Central memory CD8-positive, alpha-beta T cell (primary cell): ENCODE measurements at regions not wholly inside any gene's neighbourhood (a gene's known extent, or its start where the extent isn't known, plus 50 kb on each side); places are given as distances from the start of the nearest gene placed in this dataset.

Source experiments
- ATAC-seq: fragments of 150-1000 bp; cut with Tn5 transposase; replicated peaks from 2 replicates; pipeline ENCODE4 v1.10.0; 2022; ENCODE audit warnings: mild to moderate bottlenecking, moderate FRiP score, moderate number of reproducible peaks; ENCODE audit not compliant: poor library complexity, severe bottlenecking; ENCODE audit errors: extremely low read depth
- DNase-seq, 2 donors: peaks; one replicate each; pipeline ENCODE4 v3.0.0; 2021; ENCODE audit warnings: low spot score in 2 of 2
- H3K27ac Mint-ChIP-seq: one replicate; pipeline ENCODE4 v1.8.0; 2022; ENCODE audit warnings: low read depth, mild to moderate bottlenecking, moderate library complexity, mixed read lengths
- H3K27me3 Mint-ChIP-seq: one replicate; pipeline ENCODE4 v1.8.0; 2022; ENCODE audit warnings: mixed read lengths
- H3K36me3 Mint-ChIP-seq: one replicate; pipeline ENCODE4 v1.8.0; 2022; ENCODE audit warnings: mild to moderate bottlenecking, moderate library complexity, mixed read lengths; ENCODE audit not compliant: insufficient read depth
- H3K4me1 Mint-ChIP-seq: one replicate; pipeline ENCODE4 v1.8.0; 2022; ENCODE audit warnings: mixed read lengths
- H3K4me3 Mint-ChIP-seq: one replicate; pipeline ENCODE4 v1.8.0; 2022; ENCODE audit warnings: mild to moderate bottlenecking, moderate library complexity, mixed read lengths
- H3K9me3 Mint-ChIP-seq: one replicate; pipeline ENCODE4 v1.8.0; 2022; ENCODE audit warnings: mixed read lengths

DNA sequence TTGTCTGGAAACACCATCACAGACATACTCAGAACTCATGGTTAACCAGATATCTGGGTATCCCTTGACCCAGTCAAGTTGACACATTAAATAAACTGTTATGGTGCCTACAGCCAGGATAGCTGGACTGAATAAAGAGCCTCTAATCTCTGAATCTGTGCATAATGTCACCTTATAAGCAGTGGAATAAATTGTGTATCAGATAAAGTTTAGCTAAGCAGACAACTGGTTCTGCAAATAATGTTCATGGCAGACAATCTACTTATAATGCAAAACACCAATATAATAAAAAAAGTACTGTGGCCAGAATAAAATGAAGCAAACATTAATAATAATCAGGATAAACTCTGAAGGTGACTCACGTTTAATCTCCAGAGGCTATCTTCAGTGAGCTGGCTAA, 628.5 kb upstream of the FAT3 start:
- H3K4me3 Mint-ChIP-seq: no peak overlapping the region
- no peak for DNase-seq
- no peaks in the 10 kb centered on the region for H3K4me1 Mint-ChIP-seq
- no peaks in the 10 kb centered on the region for H3K36me3 Mint-ChIP-seq
- H3K27ac Mint-ChIP-seq: no peak overlapping the region
- H3K9me3 Mint-ChIP-seq: peaks cover 28% of the 10 kb centered on the region
- no peak for ATAC-seq
- no peaks in the 10 kb centered on the region for H3K27me3 Mint-ChIP-seq

DNA sequence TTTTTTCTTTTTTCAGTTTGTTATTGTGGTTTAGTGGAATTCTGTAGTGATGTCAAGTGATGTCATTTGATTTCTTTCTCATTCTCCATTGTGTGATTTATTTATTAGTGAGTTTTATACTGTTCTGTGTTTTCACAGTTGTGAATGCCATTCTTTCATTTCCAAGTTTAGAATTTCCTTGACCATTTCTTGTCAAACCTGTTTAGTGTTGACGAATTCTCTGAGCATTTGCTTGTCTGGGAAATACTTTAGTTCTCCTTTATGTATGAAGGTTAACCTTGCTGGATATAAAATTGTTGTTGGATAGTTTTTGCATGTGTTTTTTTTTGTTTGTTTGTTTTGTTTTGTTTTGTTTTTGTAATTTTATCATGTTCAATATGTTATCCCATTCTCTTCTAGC, 633.6 kb upstream of the FAT3 start:
- Mint-ChIP-seq H3K4me1 (no peaks in the 10 kb centered on the region), H3K9me3 (peaks cover 30% of the 10 kb centered on the region), H3K4me3 (no peak overlapping the region), H3K27ac (no peak overlapping the region), H3K36me3 (no peaks in the 10 kb centered on the region), H3K27me3 (no peaks in the 10 kb centered on the region)
- ATAC-seq (no peak), DNase-seq (no peak)

DNA sequence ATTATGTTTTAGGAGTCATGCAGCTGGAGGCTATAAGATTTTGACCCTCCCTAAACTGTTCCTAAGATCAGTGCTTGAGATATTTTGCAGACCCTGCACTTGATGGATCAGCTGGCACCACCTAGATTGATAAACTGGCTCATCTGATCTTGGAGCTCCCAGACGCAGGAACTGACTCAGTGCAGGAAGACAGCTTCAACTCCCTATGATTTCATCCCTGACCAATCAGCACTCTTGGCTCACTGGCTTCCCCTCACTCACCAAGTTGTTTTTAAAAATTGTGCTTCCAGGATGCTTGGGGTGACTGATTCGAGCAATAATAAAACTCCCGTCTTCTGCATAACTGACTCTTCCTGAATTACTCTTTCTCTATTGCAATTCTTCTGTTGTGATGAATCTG, 637.5 kb upstream of the FAT3 start:
- Mint-ChIP-seq H3K4me1 (no peaks in the 10 kb centered on the region), H3K4me3 (no peak overlapping the region), H3K27ac (no peak overlapping the region), H3K27me3 (no peaks in the 10 kb centered on the region), H3K9me3 (peaks cover 18% of the 10 kb centered on the region), H3K36me3 (no peaks in the 10 kb centered on the region)
- ATAC-seq: no peak
- DNase-seq: no peak

DNA sequence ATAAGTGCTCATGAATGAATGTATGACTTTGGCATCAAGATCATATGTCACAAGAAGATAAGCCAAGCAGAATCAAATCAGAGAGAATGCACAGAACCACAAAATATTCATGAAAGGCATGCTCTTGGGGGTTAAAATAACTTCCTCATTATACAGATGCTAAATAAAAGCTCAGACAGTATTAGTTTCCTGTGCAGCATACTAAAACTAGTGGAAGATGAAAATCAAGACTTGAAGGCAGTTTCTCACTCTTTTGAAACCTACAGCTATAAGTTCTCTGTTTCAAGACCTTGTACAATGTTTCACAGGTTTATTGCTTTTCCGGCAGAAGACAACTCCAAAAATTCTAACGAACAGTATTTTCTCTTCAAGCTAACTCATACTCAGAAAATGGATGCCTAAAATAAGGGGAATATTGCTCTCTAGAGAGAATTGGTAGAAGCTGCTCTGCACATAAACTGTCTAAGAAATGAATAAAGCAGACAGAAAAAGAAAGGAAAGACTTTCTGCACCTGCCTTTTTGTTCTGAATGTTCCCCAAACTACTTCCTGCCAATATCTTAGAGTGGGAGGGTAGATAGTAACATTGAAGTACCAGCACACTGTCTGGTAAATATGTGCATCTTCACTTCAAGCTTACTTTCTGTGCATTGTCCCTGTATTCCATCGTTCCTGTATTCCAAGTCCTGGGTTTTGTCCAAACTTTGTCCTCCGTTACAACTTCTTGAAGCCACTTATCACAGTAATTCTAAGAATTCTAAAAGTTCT, 639.4 kb upstream of the FAT3 start:
- H3K9me3 Mint-ChIP-seq: peaks cover 24% of the 10 kb centered on the region
- H3K36me3 Mint-ChIP-seq: no peaks in the 10 kb centered on the region
- no peak overlapping the region for H3K4me3 Mint-ChIP-seq
- no peaks in the 10 kb centered on the region for H3K27me3 Mint-ChIP-seq
- H3K27ac Mint-ChIP-seq: no peak overlapping the region
- DNase-seq (no peak), ATAC-seq (no peak)
- H3K4me1 Mint-ChIP-seq: no peaks in the 10 kb centered on the region

DNA sequence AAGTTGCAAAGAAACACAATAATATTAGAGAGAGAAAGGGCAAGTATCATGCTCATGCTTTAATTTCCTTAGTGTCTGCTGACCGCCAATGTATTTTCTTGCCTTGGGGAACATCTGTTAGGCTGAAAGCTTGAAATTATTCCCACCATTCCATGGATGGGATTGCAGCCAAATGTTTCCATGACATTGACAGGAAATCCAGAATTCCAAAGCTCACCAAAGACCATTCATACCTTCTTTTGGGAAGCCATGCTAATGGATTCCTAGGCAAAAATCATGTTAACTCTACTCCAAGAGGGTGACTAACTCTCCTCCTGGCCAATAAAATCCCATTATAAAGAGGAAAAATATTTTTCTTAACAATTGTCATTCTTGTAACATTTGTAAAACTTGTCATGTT, 661.4 kb upstream of the FAT3 start:
- Mint-ChIP-seq H3K36me3 (no peaks in the 10 kb centered on the region), H3K27me3 (no peaks in the 10 kb centered on the region), H3K4me1 (no peaks in the 10 kb centered on the region), H3K9me3 (peaks cover 20% of the 10 kb centered on the region), H3K27ac (no peak overlapping the region), H3K4me3 (no peak overlapping the region)
- ATAC-seq (no peak), DNase-seq (no peak)

DNA sequence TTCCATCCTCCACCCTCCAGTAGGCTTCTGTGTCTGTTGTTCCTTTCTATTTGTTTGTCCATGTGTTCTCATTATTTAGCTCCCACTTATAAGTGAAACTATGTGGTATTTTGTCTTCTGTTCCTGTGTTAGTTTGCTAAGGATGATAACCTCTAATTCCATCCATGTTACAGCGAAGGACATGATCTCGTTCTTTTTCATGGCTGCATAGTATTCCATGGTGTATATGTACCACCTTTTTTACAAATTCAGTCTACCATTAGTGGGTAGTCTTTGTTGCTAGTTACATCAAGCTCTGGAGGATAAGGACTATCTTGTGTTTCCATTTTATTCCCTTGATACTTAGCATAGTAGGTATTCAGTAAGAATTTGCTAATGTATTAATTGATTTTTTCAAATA, 664.2 kb upstream of the FAT3 start:
- H3K4me1 Mint-ChIP-seq: no peaks in the 10 kb centered on the region
- peaks cover 22% of the 10 kb centered on the region for H3K9me3 Mint-ChIP-seq
- no peaks in the 10 kb centered on the region for H3K27me3 Mint-ChIP-seq
- H3K27ac Mint-ChIP-seq: no peak overlapping the region
- no peak for ATAC-seq
- H3K4me3 Mint-ChIP-seq: no peak overlapping the region
- no peak for DNase-seq
- no peaks in the 10 kb centered on the region for H3K36me3 Mint-ChIP-seq

DNA sequence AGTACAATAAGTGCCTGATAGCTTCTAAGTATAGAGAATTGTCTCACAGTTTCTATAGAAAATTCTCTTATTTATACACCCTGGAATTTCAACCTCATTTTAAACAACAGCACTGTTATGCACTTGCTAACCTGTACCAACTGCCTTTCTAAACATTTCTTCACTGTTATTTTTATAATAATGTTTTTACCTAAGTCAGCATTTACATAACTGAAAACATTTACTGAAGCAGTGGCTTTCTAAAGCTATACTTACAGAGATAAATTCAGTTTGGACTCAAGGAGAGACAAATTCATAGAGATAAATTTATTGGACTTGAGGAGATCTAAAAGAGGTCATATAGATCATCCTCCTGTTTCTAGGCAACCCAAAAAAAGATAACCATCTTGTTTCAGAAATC, 686.6 kb upstream of the FAT3 start:
- Mint-ChIP-seq H3K27ac (no peak overlapping the region), H3K27me3 (no peaks in the 10 kb centered on the region), H3K4me3 (no peak overlapping the region), H3K36me3 (no peaks in the 10 kb centered on the region), H3K4me1 (no peaks in the 10 kb centered on the region), H3K9me3 (peaks cover 38% of the 10 kb centered on the region)
- ATAC-seq (no peak), DNase-seq (no peak)

DNA sequence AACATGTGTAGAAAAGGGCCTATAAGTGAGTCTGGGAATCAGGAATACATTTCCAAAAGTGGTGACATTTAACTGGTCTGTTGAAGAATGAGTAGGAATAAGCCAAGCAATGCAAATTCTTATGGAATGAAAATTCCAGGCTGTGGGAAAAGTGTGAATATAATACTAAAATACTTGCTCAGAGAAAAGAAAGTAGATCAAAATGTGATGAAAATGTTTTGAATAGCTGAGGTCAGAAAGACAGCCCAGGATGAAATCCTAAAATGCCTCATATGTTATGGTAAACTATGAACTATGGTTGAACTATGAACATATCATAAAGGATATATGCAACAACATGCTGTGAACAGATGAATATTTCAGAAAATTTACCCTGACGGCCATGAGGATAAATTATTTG, 688.3 kb upstream of the FAT3 start:
- peaks cover 32% of the 10 kb centered on the region for H3K9me3 Mint-ChIP-seq
- H3K4me3 Mint-ChIP-seq: no peak overlapping the region
- no peaks in the 10 kb centered on the region for H3K27me3 Mint-ChIP-seq
- no peak overlapping the region for H3K27ac Mint-ChIP-seq
- H3K4me1 Mint-ChIP-seq: no peaks in the 10 kb centered on the region
- DNase-seq: no peak
- ATAC-seq: no peak
- no peaks in the 10 kb centered on the region for H3K36me3 Mint-ChIP-seq

DNA sequence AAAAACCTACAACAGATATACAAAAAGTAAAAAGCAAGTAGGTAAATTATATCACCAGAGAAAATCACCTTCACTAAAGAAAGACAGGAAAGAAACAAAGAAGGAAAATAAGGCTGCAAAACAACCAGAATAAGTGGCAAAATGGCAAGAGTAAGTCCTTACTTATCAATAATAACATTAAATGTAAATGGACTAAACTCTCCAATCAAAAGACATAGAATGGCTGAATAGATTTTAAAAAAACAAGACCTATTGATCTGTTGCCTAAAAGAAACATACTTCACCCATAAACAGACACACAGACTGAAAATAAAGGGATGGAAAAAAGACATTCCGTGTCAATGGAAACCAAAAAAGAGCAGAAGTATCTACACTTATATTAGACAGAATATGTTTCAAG, 695.7 kb upstream of the FAT3 start:
- Mint-ChIP-seq H3K27me3 (no peaks in the 10 kb centered on the region), H3K9me3 (peaks cover 27% of the 10 kb centered on the region), H3K4me1 (no peaks in the 10 kb centered on the region), H3K27ac (no peak overlapping the region), H3K4me3 (no peak overlapping the region), H3K36me3 (no peaks in the 10 kb centered on the region)
- DNase-seq (no peak), ATAC-seq (no peak)

DNA sequence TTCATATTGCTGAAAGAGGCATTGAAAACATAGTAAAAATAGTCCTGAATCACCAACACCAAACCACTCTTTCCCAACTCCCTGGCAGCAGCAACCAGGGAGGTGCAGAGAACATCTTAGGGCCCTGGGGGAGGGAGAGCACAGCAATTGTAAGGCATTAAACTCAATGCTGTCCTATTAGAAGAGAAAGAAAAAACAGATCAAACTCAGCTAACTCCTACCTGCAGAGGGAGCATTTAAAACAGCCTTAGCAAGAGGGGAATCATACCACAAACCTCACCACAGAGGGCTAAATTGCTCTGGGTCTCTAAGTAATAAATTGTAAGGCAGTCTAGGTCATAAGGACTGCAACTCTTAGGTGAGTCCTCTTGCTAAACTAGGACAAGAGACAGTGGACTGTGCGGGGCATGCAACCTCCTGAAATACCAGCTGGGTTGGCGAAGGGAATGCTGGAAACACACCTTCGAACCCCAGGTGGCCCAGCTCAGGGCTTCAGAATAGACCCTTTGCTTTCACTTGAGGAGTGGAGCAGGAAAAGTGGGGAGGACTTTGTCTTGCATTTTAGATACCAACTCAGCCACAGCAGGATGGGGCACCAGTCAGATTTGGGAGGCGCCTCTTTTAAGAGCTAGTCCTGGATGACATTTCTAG, 697.1 kb upstream of the FAT3 start:
- DNase-seq (no peak), ATAC-seq (no peak)
- no peaks in the 10 kb centered on the region for H3K27me3 Mint-ChIP-seq
- H3K36me3 Mint-ChIP-seq: no peaks in the 10 kb centered on the region
- H3K4me3 Mint-ChIP-seq: no peak overlapping the region
- H3K27ac Mint-ChIP-seq: no peak overlapping the region
- H3K4me1 Mint-ChIP-seq: no peaks in the 10 kb centered on the region
- H3K9me3 Mint-ChIP-seq: peaks cover 33% of the 10 kb centered on the region

DNA sequence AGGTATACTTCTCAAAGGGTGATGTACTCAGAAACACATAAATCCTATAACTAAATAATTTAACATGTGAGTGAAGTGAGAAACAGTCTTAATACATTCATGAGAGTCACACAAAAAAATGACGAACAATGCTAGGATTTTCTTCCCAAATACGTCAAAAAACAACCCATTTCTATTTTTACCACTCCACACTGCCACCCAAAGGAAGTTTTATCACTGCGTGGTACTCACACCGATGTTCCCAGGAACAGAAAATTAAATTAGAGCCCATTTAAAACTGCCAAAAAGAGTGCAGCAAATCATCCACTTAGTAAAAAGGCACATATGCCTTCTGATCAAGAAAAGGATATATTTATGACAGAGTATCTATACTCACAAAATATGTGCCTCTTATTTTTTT, 710.9 kb upstream of the FAT3 start:
- no peaks in the 10 kb centered on the region for H3K4me1 Mint-ChIP-seq
- DNase-seq (no peak), ATAC-seq (no peak)
- H3K9me3 Mint-ChIP-seq: peaks cover 19% of the 10 kb centered on the region
- no peaks in the 10 kb centered on the region for H3K36me3 Mint-ChIP-seq
- no peaks in the 10 kb centered on the region for H3K27me3 Mint-ChIP-seq
- no peak overlapping the region for H3K4me3 Mint-ChIP-seq
- no peak overlapping the region for H3K27ac Mint-ChIP-seq

DNA sequence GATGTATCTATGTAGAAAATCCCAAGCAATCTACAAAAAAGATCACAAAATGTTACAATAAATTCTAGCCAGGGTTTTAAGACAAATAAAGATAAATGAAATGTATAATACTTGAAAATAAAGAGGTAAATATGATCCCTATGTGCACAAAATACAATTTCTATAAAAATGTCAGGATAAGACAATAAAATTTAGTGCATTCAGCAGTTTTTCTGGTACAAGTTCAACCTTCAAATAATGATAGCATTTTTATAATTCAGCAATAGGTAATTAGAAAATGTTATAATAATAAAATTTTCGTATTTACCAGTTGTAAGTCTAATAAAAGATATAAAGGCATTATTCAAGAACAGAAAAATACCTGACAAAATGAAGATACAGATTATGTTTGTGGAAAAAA, 726.8 kb upstream of the FAT3 start:
- H3K4me3 Mint-ChIP-seq: no peak overlapping the region
- no peak overlapping the region for H3K27ac Mint-ChIP-seq
- H3K9me3 Mint-ChIP-seq: peaks cover 14% of the 10 kb centered on the region
- DNase-seq (no peak), ATAC-seq (no peak)
- H3K4me1 Mint-ChIP-seq: no peaks in the 10 kb centered on the region
- no peaks in the 10 kb centered on the region for H3K27me3 Mint-ChIP-seq
- H3K36me3 Mint-ChIP-seq: no peaks in the 10 kb centered on the region

DNA sequence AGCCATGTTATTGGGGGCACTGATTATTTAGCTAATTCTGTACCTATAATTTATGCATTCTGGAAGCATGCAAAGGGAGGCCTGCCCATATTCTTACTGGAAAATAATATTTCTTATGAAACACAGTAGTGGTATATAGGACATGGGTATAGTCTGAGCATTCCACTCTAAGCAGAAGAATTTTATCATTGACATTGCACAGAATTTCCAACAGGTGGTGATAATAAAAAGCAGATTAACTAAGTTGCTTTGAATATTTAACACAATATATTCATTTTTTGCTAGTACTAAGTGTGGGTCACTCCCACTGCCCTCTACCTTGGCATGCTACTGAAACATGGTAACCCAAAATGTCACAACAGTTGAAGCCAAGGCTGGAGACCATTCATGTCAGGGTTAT, 728.8 kb upstream of the FAT3 start:
- ATAC-seq (no peak), DNase-seq (no peak)
- no peaks in the 10 kb centered on the region for H3K4me1 Mint-ChIP-seq
- H3K27me3 Mint-ChIP-seq: no peaks in the 10 kb centered on the region
- no peak overlapping the region for H3K4me3 Mint-ChIP-seq
- no peak overlapping the region for H3K27ac Mint-ChIP-seq
- no peaks in the 10 kb centered on the region for H3K36me3 Mint-ChIP-seq
- peaks cover 9% of the 10 kb centered on the region for H3K9me3 Mint-ChIP-seq
